H1 (cell line): ENCODE measurements at regions not wholly inside any gene's neighbourhood (a gene's known extent, or its start where the extent isn't known, plus 50 kb on each side); places are given as distances from the start of the nearest gene placed in this dataset.

Experiments used
- BRCA1 ChIP-seq: IDR thresholded peaks from 2 replicates; pipeline ENCODE4 v1.6.1; 2012; ENCODE audit warnings: low read depth, low read length, improper control_type of control experiment
- EGR1 ChIP-seq: IDR thresholded peaks from 2 replicates; pipeline ENCODE4 v1.6.1; 2011; ENCODE audit warnings: low read depth, low read length, borderline replicate concordance
- MAFK ChIP-seq: IDR thresholded peaks from 2 replicates; pipeline ENCODE4 v1.6.1; 2012; ENCODE audit warnings: low read depth, mild to moderate bottlenecking, improper control_type of control experiment, low read length
- POLR2AphosphoS5 ChIP-seq: IDR thresholded peaks from 2 replicates; pipeline ENCODE4 v1.6.1; 2011; ENCODE audit warnings: low read depth, low read length
- SIRT6 ChIP-seq: IDR thresholded peaks from one replicate; pipeline ENCODE4 v1.7.1; 2012; ENCODE audit warnings: low read length, inconsistent platforms
- SP1 ChIP-seq: IDR thresholded peaks from 2 replicates; pipeline ENCODE4 v1.6.1; 2011; ENCODE audit warnings: low read depth, low read length

DNA sequence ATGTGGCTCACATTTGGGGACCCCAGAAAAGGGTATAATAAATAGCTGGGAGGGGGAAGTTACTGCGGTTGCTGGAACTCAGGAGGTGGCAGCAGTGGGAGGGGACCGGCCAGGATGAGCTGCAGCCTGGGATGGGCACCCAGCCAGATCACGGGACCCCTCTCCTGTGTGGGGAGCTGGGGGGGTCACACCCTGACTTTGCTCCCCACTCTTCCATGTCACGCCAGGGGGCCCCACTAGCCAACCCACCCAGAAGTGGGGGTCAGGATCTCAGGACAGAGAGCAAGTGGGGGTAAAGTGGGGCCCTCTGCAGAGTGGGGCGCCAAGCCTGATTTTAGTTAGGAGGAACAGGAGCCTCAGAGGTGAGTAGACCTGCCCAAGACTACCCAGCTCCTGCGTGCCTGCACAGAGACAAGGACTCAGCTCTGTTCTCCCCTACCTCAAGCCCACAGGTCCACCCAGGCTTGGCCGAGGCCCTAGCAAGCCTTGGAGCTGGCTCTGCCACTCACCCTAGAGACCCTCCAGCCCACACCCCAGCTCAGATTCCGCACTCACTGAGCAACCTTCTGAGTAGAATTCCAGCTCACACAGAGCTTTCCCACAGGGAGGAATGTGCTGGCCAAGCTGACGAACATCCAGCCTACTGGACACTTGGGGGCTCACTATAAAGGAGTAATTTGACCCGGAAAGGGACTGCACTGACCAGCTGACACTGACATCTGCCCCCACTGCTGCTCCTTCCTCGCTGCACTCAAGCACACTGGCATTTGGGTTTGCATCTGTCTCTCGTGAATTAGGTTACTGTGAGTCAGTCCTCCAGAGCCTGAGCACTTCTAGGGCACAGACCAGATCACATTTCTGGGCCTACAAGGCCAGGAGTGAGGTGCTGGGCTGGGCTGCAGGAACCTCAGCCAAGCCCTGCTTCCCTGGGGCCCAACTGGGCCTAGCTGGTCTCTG is 310.1 kb downstream of the C16orf95 start (continued):
- TF ChIP-seq BRCA1 = no peak
- TF ChIP-seq MAFK = no peak
- no peak for TF ChIP-seq EGR1
- no peak for TF ChIP-seq SIRT6
- no peak for TF ChIP-seq POLR2AphosphoS5
- TF ChIP-seq SP1 = no peak
